Fibroblast of skin of left quadriceps (primary cell): ENCODE measurements at regions not wholly inside any gene's neighbourhood (a gene's known extent, or its start where the extent isn't known, plus 50 kb on each side); places are given as distances from the start of the nearest gene placed in this dataset.
"Not testable (repeated sequence)": the region's sequence is repeated elsewhere in the genome, so short reads cannot be mapped to it uniquely, and the experiment has no call there.

ENCODE experiments used
- DNase-seq, 2 experiments: peaks; one replicate each; pipeline ENCODE4 v3.0.0-alpha.2; 2013; ENCODE audit warnings: low read depth in 2 of 2

- peak; percentile 46 to 49 for DNase-seq
Observed at GRCh38 chr14:83887866-83888265, 1642.1 kb upstream of the FLRT2 start.

- DNase-seq = no peak
Observed at GRCh38 chr14:83893447-83893846, 1636.5 kb upstream of the FLRT2 start.

DNA sequence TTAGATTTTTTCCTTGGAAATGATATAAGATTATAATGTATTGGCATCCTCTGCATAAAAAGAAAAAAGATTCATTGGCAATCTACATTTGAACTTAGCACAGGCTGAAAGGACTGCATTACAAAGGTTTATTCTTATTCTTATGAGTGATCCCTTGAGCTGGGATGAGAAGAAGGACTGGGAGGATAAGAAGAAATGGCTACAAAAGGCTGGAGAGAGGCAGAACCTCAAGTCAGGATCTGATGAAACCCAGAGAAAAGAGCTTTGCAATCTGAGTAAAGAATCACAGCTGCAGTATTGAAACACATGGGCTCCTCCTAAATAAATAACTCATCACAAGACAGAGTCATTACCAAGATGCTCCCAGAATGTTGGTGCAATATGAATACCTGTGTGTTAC, 1635.4 kb upstream of the FLRT2 start:
- DNase-seq = no peak

- DNase-seq = not testable (repeated sequence)
Observed at GRCh38 chr14:83898558-83898957, 1631.4 kb upstream of the FLRT2 start.

GRCh38 chr14:83899706-83900105, 1630.2 kb upstream of the FLRT2 start:
- no peak for DNase-seq

DNA sequence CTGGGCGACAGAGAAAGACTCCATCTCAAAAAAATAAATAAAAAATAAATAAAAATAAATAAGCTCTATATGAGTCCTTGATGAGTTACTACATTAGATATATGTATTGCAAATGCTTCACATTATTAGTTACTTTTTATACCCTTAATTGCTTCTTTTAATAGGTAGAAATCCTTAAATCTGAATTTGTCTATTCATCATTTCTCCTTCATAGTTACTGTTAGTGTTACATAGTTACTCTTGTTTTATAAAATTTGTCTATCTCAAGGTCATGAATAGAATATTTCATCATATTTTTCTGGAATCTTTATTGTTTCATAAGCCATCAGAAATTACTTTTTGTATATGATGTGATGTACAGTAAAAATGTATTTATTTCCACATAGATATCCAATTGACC, 1624.8 kb upstream of the FLRT2 start:
- DNase-seq = no peak

DNA sequence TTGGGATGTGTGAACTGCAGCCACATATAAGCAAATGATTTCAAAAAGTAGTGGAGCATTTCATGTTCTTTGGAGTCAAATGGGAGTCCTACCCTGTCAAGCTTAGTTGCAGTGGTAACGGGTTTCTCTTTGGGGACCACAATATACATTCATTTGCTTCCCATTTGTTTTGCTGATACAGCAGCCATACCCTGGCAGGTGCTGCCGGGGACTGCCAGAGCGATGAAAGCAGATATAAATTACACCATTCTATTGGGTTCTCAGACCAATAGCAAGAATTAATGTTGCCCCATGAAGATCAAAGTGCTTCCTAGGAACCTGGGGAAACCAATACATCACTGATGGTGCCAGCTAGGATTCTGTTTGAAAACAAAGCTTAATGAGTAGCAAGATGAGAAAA, 1621.5 kb upstream of the FLRT2 start:
- no peak for DNase-seq

DNA sequence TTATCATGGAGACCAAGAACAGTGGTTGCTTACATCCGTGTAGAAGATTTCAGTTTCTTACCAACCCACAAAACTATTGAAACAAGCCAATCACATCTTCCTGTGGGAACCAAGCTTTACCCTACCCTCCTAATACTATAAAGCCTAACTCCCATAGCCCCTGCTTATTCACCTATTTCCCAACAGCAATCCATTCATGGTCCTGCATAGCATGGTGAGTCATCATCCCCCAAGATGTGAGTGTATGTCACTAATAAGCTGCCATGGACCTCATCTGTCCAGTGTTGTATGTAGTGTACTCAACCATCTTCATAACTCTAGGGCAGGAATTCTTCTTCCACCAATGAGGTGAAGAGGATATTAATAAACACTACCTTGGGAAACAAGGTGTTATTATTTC, 1620.4 kb upstream of the FLRT2 start:
- no peak for DNase-seq

GRCh38 chr14:83912032-83912642, 1617.8 kb upstream of the FLRT2 start:
- DNase-seq = no peak

DNA sequence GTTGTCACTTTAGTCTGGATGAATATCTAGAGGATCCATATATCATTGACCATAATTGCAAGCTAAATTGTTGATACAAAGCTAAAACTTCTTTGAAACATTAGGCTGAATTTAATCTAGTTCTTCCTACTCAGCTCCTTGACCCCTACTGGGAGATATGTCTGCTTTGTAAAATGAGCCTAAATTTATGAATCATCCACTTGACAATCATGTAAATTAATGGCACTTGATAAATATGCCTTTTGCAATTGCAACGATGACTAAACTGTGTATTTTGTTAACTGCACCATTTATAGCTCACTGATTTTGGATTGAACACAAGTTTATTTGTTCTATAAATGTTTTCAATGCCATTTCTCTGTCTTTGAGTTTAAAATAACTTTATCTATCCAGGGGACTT, 1616.5 kb upstream of the FLRT2 start:
- DNase-seq = no peak

GRCh38 chr14:83918546-83918945, 1611.4 kb upstream of the FLRT2 start:
- DNase-seq = no peak

- not testable (repeated sequence) for DNase-seq
Observed at GRCh38 chr14:83919675-83920074, 1610.3 kb upstream of the FLRT2 start.

- no peak for DNase-seq
Observed at GRCh38 chr14:83923842-83924241, 1606.1 kb upstream of the FLRT2 start.

- no peak for DNase-seq
Observed at GRCh38 chr14:83924259-83924658, 1605.7 kb upstream of the FLRT2 start.

DNA sequence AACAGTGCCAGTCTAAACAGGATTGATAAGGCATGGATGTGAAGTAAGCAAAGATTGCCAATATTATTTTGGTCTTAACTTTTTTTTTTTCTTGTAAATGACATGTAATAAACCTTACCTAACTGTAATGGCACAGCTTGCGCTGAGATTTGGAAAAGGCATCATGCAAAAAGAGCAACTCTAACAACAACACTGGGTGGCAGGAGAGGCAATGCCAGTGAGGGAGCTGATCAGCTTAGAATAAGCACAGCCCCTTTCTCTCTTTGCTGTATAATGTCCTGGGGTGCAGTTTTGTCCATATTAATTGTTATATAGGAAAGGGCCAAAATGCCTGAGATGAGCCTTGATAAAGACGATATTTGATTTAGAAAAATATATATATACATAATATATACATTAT, 1589.7 kb upstream of the FLRT2 start:
- DNase-seq = no peak

- no peak for DNase-seq
Observed at GRCh38 chr14:83958359-83958758, 1571.6 kb upstream of the FLRT2 start.

DNA sequence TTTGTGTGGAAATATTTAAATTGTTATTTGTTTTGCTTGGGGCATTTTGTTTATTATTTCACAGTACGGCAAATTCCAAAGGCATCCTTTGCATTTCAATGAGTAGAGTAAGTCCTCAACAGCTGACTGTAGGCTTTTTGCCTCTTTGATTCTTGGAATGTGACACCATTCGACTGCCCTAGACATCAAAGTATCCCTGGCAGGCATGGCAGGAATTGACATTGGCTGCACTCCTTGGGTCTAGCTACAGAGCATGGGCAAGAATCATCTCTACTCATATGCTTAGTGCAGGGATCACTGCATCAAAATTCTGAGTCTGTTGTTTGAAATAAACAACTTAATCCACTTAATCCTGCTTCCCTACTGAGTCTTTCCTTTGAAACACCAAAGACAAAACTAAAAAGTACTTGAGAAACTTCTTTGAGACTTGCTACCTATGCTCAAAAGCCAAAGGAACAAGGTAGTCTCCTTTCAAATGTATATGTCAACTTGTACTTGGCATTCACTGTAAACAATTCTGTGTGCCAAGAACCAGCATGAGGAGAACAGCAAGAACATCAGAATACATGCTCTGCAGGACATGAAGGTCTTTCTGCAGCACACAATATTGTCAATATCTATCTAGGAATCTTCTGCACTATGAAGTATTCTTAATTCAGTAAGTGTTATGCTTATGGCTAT, 1569.0 kb upstream of the FLRT2 start:
- DNase-seq = no peak

GRCh38 chr14:83969998-83970397, 1559.9 kb upstream of the FLRT2 start:
- DNase-seq = no peak

- DNase-seq = no peak
Observed at GRCh38 chr14:83972631-83973030, 1557.3 kb upstream of the FLRT2 start.

DNA sequence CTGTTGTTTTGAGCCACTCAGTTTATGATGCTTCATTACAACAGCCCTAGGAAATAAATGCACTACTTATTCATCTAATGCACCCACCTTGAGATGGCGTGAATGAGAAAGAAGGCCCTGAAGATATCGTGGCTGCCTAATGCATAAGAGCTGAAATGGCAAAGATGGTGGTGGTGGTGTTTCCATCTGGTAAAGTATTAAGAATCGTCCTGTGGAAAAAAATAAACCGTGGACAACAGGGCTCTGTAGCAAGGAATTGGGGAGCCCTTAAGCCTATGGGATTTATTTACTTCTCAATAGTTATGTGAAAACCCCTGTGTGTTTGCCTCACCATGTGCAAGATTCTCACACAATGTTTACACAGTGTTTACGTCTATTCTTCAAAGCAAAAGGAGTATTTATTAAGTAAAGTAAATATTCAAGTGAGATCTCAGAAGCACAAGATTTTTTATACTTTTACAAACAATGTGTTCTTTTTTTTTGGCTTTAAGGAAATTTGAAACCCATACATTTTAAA, 1555.2 kb upstream of the FLRT2 start:
- DNase-seq = no peak

GRCh38 chr14:83975435-83975834, 1554.5 kb upstream of the FLRT2 start:
- DNase-seq = peak in 1 of 2 experiments; percentile 2

DNA sequence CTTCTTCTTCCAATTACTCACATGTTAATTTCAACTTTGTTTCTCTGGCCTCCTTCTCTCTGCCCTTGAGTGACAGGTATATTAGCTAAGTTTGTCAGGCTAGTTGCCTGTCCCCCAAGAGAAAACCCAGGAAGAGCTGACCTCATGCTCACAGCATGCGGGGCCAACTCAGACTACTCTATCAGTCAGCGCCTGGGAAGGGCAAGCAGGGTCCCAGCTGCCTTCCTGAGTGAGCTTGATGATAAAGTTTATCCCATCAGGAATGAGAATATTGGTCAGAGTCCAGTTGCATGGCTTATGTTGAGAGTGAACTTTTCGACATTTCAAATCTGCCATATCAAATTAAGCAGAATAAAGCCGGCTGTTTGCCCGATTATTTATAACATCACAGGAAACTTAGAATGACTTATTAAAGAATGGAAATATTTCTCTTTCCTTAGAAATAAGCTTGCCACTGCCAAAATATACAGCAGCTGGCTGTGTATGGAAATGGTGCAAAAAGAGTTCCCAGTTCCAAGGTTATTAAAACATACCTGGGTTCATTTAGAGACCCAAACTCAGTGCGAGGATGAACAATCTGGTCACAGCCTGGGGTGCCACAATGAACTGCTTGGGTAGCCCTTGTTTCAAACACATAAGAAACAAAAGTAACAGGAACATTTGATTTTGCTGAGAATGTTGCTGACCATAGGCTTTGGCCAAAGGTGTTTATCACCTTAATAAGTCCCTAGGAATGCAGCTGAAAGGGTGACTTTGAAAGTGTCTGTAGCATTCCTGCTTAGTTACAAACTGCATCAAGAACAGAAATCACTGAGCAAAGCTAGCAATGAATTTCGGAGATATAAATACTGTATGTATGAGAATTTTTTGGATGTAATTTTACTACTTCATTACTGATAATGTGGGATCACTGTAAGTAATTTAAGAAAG, 1553.8 kb upstream of the FLRT2 start:
- peak; percentile 36 to 50 for DNase-seq
